ENCODE measurements at regions not wholly inside any gene's neighbourhood (a gene's known extent, or its start where the extent isn't known, plus 50 kb on each side); places are given as distances from the start of the nearest gene placed in this dataset.

DNA sequence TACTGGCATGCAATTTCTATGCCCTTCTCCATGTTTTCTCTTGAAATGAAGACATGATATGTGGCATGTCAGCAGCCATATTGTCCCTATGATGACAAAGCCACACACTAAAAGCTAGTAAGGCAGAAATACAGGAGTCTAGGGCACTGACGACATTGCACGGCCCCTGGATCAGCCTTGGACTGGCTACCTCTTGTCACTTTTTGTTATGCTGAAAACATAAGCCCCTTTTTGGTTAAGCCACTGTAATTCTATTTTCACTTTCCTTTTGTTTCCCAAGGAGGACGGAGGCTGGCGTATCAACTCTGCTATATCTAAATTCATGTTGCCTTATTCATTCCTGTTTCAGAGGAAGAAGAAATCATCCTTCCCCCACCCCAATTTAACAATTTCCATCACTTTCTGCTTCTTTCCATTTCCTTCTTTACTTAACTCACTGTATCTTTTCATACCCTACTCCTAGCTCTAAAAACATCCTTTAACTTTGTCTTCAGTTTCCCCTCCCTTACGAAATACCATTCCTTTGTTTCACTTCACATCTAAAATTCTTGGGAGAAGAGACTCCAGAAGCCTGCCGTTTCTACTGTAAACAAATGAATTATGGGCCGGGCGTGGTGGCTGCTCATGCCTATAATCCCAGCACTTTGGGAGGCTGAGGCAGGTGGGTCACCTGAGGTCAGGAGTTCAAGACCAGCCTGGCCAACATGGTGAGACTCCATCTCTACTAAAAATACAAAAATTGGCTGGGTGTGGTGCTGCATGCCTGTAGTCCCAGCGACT lies 364.1 kb downstream of the PCNX1 start:
- TF ChIP-seq, protein P1, sequence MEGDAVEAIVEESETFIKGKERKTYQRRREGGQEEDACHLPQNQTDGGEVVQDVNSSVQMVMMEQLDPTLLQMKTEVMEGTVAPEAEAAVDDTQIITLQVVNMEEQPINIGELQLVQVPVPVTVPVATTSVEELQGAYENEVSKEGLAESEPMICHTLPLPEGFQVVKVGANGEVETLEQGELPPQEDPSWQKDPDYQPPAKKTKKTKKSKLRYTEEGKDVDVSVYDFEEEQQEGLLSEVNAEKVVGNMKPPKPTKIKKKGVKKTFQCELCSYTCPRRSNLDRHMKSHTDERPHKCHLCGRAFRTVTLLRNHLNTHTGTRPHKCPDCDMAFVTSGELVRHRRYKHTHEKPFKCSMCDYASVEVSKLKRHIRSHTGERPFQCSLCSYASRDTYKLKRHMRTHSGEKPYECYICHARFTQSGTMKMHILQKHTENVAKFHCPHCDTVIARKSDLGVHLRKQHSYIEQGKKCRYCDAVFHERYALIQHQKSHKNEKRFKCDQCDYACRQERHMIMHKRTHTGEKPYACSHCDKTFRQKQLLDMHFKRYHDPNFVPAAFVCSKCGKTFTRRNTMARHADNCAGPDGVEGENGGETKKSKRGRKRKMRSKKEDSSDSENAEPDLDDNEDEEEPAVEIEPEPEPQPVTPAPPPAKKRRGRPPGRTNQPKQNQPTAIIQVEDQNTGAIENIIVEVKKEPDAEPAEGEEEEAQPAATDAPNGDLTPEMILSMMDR (conservative IDR thresholded peaks at IDR 0.05; ENCODE audit: low read depth in 2 of 2) = no peak
- TF ChIP-seq REST (IDR thresholded peaks at IDR 0.05; ENCODE audit: unreplicated experiment) = no peak

Data from GM23338 (cell line).